ENCODE measurements at regions not wholly inside any gene's neighbourhood (a gene's known extent, or its start where the extent isn't known, plus 50 kb on each side); places are given as distances from the start of the nearest gene placed in this dataset.

DNA sequence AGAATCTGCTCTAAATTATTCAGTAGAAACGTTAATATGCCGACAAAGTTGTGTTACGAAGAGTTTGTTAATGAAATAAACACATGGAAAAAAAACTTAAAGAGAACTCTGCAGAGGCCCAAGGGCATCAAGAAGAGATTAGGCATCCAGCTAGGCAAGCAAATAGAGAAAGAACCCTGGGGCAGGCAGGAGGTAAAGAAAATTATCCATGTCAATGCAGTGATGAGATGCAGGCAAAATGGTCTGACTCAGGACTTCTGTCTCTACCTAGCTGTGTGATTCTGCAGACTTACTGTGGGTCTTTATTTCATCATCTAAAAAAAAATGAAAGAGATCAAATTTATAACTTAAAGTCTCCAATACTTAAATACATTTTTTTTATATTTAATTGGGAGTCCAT, 448.0 kb downstream of the HAO1 start:
- no peak for ATAC-seq
- H3K36me3 ChIP-seq: no peaks in the 10 kb centered on the region
- H3K9me3 ChIP-seq: peaks cover 0 to 9% of the 10 kb centered on the region in 2 donors
- no peak for DNase-seq
- intact Hi-C loops (cut with DNase I): no loop called here
- H3K27ac ChIP-seq: no peak overlapping the region
- no peak for TF ChIP-seq CTCF (IDR thresholded peaks at IDR 0.05)
- no peak overlapping the region for H3K4me3 ChIP-seq
- no peaks in the 10 kb centered on the region for H3K4me1 ChIP-seq
- H3K27me3 ChIP-seq: no peaks in the 10 kb centered on the region

DNA sequence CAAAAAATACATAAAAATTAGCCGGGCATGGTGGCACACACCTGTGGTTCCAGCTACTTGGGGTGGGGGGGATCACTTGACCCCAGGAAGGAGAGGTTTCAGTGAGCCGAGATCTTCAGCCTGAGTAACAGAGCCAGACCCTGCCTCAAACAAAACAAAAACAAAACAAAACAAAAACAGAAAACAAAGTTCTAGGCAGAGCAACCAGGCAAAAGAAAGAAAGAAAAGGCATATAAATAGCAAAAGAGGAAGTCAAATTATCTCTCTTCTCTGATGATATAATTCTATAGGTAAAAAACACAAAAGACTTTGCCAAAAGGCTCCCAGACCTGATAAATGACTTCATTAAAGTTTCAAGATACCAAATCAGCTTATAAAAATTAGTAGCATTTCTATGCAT, 446.9 kb downstream of the HAO1 start:
- no peak for TF ChIP-seq CTCF (IDR thresholded peaks at IDR 0.05)
- ATAC-seq: no peak
- H3K27me3 ChIP-seq: no peaks in the 10 kb centered on the region

DNA sequence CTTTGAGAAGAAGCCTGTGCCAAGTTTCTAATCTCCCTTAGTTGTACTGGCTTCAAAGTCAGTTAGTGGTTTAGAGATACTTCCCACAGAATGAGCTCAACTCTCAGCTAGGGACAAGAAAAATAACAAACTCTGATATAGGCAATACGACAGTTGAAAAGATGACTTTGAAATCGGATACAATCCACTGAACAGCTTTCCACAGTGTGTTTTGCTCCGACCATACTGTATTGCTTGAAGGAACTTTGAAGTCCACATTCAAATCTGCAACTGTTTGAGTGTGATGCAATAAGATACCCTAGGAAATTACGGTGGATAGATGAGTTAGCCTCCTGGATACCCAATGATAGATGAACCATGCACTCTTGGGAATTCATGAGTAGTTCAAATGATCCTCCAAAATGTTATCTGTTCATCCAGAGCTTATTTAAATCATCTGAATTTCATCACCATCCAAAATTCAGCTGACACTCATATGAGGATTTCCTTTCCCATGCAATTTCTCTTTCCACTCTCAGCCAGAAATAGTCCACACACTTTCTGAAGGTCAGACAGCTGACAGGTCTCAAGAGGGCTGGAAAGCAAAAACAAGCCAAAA, 443.8 kb downstream of the HAO1 start:
- ATAC-seq (no peak), DNase-seq (no peak)
- no peak for TF ChIP-seq CTCF (IDR thresholded peaks at IDR 0.05)
- Histone ChIP-seq H3K36me3 (no peaks in the 10 kb centered on the region), H3K27me3 (no peaks in the 10 kb centered on the region), H3K4me1 (no peaks in the 10 kb centered on the region), H3K9me3 (peaks cover 0 to 9% of the 10 kb centered on the region in 2 donors), H3K27ac (no peak overlapping the region), H3K4me3 (no peak overlapping the region)
- intact Hi-C loops (cut with DNase I): no loop called here

More for the DNA sequence above, 446.9 kb downstream of the HAO1 start:
- H3K36me3 ChIP-seq: no peaks in the 10 kb centered on the region
- intact Hi-C loops (cut with DNase I): no loop called here
- H3K27ac ChIP-seq: no peak overlapping the region
- no peak overlapping the region for H3K4me3 ChIP-seq
- H3K4me1 ChIP-seq: no peaks in the 10 kb centered on the region
- DNase-seq: no peak
- H3K9me3 ChIP-seq: peaks cover 0 to 9% of the 10 kb centered on the region in 2 donors

DNA sequence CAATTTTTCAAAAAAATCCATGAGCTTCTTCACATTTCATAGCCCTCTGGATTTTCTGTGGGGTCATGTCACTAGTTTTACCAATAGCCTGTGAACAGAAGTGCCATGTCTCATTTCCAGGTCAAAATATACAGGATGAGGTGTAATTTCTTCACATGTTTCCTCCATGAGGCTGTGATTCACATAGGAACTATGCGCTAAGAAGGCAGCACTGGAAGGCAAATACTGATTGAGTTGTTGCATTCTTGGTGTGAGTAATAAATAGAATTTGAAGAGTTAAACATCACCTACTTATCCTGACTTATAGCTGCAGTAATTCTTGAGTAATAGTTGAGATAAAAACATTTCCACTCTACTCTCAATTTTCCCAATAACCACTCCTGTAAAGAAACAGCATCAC, 442.3 kb downstream of the HAO1 start:
- DNase-seq (no peak), ATAC-seq (no peak)
- no peak for TF ChIP-seq CTCF (IDR thresholded peaks at IDR 0.05)
- H3K27me3 ChIP-seq: no peaks in the 10 kb centered on the region
- H3K4me3 ChIP-seq: no peak overlapping the region
- no peaks in the 10 kb centered on the region for H3K36me3 ChIP-seq
- no peak overlapping the region for H3K27ac ChIP-seq
- H3K4me1 ChIP-seq: no peaks in the 10 kb centered on the region
- intact Hi-C loops (cut with DNase I): no loop called here
- H3K9me3 ChIP-seq: peaks cover 0 to 9% of the 10 kb centered on the region in 2 donors

- H3K36me3 ChIP-seq: no peaks in the 10 kb centered on the region
- H3K4me1 ChIP-seq: no peaks in the 10 kb centered on the region
- no peak overlapping the region for H3K27ac ChIP-seq
- DNase-seq: no peak
- H3K27me3 ChIP-seq: no peaks in the 10 kb centered on the region
- no peak for TF ChIP-seq CTCF (IDR thresholded peaks at IDR 0.05)
- peaks cover 0 to 4% of the 10 kb centered on the region in 2 donors for H3K9me3 ChIP-seq
- intact Hi-C loops (cut with DNase I): no loop called here
- H3K4me3 ChIP-seq: no peak overlapping the region
- no peak for ATAC-seq
Observed at GRCh38 chr20:7499201-7499600, 441.1 kb downstream of the HAO1 start.
